RPMI8226 (cell line): ENCODE measurements at regions not wholly inside any gene's neighbourhood (a gene's known extent, or its start where the extent isn't known, plus 50 kb on each side); places are given as distances from the start of the nearest gene placed in this dataset.

Experiments
- DNase-seq: peaks from one replicate; pipeline ENCODE4 v3.0.0-alpha.2; 2015

DNA sequence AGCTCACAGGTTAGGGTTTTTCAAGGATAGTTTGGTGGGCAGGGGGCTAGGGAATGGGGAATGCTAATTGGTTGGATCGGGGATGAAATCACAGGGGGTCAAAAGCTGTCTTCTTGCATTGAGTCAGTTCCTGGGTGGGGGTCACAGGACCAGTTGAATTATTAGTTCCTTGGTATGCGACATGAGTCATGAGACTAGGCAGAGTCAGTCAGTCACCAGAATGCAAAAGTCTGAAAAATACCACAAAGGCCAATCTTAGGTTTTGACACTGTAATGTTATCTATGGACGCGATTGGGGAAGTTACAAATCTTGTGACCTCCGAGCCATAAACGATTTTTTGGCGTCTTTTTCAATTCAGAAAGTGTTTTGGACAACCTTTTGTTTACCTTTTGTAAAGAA is 101.2 kb downstream of the ZNF519 start:
- DNase-seq = no peak

DNA sequence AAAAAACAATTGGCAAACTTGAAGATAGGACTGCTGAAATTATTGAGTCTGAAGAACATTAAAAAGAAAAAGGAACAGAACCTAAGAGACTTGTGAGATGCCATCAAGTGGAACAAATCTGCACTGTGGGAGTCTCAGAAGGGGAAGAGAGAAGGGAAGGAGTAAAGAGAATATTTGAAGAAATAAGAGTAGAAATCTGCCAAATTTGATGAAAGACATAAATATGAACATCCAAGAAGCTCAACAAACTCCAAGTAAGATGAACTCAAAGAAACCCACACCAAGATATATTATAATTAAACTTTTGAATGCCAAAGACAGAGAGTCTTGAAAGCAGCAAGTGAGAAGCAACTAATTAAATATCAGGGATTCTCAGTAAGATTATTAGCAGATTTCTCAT is 102.7 kb downstream of the ZNF519 start:
- no peak for DNase-seq

DNA sequence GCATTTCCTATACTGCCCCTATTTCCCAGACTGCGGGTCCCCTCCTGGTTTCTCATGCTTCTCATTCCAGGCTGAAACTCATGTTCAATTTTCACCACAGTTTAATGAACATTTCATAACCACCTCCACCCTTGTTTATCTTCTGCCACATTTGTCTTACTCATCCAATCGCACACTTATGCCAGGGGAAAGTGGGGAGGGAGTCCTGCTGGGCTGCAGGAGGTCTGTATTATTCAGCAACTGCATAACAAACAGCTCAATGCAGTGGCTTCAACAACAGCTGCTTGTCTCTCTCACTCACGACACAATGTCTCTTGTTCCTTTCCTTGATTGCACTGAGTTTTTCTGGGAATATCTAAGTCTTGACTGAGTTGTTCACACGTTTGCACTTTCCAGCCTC is 106.0 kb downstream of the ZNF519 start:
- no peak for DNase-seq

DNA sequence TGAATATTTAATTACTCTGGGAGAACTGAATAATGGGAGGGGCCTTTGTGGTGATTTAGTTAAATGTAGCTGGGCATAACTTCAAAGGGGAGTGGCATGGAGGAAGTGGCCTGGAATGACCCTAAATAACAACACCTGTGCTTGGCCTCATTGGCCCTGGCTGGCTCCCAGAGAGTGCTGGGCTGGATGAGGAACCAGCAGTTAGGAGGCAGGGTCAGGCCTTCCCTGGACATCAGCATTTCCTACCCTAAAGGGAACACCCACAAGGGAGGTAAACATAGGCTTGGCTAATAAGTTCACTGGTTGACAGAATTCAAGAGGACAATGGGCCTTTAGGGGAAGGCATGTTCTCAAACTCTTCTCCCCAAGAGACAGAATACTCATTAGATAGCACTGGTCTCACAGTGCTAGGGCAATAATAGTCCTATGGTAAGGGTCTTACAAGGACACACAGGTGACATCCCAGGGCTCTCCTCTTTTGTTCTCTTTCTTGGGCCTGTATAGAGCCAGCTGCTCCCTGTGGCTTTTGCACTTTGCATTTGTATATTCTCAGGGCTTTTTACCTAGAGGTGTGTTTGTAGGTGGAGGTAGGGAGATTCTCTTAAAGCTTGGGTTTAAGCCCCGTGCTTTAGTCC is 106.8 kb downstream of the ZNF519 start:
- DNase-seq = no peak

DNA sequence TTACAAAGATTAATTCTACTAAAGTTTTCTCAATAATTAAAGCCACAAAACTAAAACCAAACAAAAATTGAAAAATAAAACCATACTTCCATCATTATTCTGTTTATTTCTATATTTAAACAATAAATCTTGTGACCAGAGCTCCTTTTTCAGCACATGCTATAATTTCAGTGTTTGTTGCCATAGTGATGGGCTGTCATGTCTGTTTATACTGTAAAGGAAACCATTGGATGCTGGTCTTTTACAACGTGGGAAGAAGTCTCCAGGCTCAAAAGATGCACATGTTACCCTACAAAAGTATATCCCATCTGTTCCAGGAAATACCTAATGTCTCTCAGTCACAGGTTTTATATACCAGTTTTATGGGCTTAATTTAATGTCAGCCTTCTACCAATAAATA is 100.1 kb upstream of the MC2R start:
- no peak for DNase-seq

DNA sequence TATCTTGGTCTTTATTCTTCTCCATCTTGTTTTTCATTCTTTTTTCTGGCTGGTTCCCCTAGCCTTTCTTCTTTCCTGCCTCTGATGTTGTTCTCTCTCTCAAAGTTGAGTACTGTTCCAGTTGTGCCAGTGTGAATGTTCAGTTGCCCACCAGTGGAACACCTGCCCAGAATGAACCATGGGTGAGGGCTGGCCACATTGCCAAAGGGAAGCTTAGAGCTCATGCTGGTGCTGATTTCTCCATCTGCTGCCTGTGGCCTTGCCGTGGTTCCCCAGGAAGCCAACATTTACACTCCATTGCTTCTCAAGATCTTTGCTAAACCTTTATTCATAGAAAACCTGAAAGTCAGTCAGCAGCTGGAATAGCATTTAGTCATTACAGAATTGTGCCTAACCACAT is 99.1 kb upstream of the MC2R start:
- no peak for DNase-seq

DNA sequence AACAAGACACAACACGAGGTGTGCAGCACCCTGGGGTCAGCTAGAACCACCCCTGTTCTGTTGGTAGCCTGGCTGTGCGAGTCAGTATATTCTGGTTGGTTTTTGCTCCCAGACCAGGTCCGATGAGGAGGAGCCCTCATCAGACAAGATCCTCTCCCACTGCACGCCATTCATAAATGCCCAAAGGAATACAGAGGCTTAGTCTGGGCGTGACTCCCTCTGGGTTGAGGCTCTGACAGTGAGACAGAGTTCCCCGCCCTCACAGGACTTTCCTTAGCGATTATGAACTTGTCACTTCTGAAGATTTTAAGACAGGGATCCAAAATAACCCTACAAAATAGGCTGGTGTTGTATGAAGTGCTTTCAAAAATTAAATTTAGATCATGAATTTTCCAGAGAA is 85.5 kb upstream of the MC2R start:
- DNase-seq = no peak

DNA sequence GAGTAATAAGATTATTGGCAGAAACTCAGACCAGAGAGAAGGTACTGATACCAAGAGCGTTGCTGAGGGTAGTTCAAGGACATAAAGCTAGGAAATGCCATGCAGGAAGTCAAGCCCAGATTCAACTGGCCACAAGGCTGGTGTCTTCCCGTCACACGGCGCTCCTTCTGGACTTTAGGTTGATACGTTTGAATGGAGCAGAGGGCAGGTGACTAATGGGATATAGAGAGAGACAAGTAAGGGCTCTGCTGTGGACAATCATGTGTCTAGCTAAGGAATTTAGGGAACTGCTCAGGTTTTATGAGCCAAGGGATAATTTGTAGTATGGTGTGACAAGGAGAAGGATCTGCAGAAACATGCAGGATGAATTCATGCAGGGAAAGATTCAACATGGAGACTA is 83.9 kb upstream of the MC2R start:
- no peak for DNase-seq

DNA sequence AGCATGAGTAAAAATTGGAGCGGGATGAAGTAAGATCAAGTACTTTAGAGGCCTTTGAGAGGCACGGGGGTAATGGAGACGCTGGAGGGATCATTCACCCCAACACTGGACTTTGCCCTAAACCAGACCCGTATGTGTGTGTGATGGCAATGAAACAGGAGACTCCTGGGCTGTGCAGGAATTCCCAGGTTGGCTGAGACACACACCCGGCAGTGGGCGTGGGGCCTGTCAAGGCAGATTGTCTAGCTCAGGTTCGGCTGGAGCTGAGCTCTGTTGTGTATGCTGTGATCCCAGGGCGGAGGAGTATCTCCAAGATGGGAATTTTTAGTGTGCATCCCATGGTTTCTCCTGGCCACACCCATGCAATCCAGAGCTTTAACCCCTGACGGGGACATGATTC is 83.2 kb upstream of the MC2R start:
- DNase-seq = no peak

DNA sequence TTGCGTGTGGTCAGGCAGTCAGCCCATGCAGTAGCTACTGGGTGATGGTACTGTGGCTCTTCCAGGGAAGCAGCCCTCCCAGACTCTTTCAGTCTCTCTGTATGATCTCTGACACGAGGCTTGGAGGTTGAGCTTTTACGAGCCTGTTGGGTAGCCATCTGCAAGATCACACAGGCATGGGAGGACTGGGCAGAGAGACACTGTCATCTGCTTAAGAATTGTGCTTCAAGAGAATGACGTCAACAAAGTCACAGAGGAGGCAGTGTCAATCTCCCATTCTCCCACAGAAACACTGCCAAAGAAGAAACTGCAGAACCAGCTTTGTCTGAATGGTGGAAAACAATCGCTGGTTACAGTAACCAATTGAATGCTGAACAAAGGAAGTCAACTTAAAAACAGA is 78.4 kb upstream of the MC2R start:
- no peak for DNase-seq

DNA sequence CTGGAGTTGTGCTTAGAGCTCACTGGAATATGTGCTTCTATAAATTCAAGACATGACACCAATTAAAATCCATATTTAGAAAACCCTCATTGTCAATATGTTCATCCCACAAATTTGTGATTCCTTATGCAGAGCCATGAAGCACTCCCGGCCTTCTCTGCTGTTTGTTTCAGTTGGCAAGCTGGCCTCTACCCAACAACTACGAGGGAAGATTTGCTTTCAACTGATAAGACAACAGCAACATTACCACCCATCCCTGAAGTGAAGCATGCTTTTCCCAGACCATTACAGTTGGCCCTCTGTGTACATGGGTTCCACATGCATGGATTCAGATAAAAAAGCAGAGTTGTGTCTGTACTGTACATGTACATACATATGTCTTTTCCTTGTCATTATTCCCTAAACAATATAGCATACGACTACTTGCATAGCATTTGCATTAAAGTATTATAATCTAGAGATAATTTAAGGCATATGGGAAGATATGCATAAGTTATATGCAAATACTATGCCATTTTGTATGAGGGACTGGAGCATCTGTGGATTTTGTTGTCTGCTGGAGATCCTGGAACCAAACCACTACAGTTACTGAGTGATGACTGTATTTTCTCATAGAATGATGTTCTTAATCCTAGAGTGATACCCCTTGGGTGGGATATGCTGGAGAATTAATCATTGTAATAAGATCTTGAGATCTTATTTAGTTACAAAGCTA is 77.6 kb upstream of the MC2R start:
- no peak for DNase-seq

DNA sequence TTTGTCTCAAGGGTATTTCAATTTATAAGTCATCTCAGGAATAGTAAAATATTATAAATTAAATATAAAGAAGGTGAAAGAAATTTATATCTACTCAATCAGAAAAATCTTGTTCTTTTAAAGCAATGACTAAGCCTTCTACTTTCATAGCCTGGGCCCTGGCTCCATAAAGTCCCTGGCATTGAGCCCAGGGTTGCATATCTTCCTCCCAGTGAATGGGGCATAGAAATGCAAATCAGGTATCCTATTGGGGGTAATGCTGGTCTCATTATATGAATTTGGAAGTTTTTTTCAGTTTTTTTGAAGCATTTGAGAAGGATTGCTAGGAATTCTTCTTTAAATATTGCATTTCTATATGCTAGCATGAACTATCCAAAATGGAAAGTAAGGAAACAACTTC is 73.9 kb upstream of the MC2R start:
- DNase-seq = no peak

DNA sequence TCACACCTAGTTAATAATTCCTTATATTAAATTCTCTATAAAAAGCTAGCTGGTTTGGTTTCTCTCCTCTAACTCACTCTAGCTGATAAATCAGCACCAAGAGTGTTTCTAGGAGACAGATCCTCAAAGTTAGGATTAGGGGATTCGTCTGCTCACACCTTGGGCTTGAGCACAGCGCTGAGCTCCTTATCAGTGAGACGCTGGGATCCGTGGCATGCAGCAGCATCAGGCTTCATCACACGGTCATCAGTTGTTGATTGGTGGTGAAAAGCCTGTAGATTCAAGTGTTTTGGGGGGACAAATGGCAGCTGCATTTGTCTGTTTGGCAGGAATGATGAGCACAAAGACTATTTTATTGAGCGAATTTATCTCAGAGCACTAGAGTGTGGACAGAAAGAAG is 72.6 kb upstream of the MC2R start:
- no peak for DNase-seq

DNA sequence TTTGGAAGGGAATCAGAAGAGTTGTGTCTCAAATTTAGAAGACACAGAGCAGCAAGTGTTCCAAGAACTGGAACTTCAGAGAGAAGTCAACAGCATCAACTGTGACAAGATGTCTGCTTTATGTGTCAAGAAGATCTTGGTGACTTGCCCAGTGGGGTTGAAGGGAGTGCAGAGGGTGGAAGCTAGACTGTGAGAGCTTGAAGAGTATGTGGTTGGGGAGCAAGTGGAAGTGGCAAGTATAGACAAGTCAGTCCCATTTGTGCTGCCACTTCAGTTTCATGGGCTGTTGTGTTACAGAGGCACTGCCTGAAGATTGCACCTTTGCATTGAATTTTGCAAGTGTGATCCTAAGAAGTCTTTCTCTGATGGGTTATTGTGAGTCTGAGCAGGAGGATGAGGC is 68.7 kb upstream of the MC2R start:
- no peak for DNase-seq

DNA sequence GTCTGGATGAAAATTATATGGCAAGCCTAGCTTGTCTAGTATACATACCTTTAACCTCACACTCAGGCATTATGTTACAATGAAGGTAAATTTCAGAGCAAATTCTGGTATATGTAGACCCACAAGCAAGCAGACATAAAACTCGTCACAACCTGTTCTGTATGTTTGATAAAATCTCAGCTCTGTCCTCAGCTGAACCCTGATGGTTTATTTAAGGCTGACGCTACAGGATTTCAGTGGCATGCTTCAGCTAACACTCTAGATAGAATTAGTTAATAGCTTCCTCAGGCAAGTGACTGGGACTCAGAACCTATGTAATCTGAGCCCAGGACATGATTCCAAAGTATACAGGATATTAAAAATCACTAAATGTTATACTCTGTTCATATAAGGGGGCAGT is 68.2 kb upstream of the MC2R start:
- no peak for DNase-seq

DNA sequence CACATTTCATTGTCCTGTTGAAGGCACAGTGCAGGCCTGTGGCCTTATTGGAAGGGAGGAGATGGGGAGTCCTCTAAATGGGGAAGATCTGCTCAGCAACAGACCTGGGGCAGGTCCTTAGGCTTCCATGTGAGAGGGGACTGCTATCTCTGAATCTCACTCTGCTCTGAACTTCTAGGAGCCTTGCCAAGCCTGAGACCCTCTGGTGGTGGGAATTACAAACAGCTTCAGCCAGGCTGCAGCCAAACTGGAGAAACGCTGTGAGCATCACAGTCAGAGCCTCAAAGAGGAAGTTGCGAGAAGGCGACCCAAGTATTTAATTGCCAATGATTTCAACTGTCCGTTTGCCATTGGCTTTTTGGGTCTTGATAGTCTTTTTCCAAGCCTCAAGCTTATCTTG is 66.8 kb upstream of the MC2R start:
- peak; percentile 14 for DNase-seq

DNA sequence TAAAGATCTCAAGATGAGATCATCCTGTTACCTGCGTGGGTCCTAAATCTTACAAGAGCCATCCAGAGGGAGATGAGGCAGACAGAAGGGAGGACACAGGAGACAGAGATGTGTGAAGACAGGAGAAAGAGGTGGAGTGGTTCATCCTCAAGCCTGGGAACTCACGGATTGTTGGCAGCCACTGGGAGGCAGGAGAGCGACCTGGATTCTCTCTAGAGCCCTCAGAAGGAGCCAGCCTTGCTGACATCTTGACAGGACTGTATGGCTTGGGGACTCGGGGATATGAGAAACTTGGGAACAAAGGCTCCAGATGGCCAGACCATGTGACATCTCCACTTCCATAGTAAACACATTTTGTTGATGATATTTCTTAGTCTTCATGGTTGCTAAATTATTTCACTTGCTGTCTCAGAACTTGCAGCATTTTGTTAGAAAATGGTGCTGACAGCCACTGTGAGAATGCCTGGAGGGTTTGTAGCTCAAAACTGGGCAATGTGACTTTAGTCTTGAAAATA is 57.8 kb upstream of the MC2R start:
- DNase-seq = no peak
